ENCODE measurements at regions not wholly inside any gene's neighbourhood (a gene's known extent, or its start where the extent isn't known, plus 50 kb on each side); places are given as distances from the start of the nearest gene placed in this dataset.

DNA sequence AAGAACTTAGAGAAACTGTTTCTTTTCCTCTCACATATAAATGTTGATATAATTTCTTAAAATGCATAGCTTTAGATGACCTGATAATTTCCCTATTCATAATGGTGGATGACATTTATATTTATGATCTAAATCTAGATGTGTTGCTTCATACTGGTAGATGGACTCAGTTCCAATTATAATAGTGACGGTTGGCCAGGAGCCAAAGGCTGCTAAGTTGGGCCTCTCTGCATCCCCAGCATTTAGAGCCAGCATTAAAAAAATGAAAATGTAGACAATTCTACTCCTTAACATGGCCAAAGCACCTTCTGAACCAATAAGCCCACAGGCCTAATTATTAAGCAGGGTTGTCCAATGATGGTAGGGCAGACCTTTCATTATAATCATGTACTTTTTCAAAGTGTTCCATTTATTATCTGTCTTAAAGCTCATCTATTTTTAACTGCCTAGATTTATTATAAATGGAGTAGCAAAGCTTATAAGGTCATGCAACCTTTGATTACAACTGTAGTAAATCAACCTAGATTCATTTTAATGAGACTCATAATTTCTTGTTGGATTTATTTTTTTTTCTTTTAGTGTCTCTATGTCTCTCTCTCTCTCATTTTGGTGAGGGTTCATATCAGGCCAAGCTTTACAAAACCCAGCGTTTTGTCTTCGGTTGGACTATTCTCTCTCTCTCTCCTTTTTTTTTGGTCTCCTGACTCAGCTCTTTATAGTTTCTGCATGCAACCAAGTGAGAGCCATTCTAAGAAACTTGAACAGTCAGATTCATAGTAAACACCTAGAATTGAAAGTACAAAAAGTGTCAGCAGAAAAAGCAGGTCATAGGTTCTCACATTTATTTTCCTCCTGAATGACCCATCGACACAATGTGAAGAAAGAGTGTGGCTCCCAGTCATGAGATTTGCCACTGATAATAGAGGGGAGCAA is 2016.1 kb upstream of the PIK3C3 start:
- FAIRE-seq = no peak

DNA sequence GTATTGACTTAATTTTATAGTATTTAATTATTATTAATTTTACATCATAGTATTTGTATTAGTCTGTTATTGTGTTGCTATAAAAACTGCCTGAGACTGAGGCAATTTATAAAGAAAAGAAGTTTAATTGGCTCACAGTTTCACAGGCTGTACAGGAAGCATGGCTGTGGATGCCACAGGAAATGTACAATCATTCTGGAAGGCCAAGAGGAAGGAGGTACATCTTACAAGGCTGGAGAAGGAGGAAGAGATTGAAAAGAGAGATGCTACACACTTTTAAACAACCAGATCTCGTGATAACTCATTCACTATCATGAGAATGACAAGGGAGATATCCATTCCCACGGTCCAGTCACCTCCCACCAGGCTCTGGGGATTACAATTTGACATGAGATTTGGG is 2019.4 kb upstream of the PIK3C3 start:
- FAIRE-seq = no peak

- FAIRE-seq = no peak
These were observed 2036.2 kb upstream of the PIK3C3 start for GRCh38 chr18:39918847-39919246.

- FAIRE-seq = no peak
These were observed 2041.2 kb upstream of the PIK3C3 start for GRCh38 chr18:39913672-39914366.

- FAIRE-seq = no peak
These were observed 2043.3 kb upstream of the PIK3C3 start for GRCh38 chr18:39911716-39912115.

GRCh38 chr18:39909706-39910105 is 2045.3 kb upstream of the PIK3C3 start:
- FAIRE-seq = no peak

DNA sequence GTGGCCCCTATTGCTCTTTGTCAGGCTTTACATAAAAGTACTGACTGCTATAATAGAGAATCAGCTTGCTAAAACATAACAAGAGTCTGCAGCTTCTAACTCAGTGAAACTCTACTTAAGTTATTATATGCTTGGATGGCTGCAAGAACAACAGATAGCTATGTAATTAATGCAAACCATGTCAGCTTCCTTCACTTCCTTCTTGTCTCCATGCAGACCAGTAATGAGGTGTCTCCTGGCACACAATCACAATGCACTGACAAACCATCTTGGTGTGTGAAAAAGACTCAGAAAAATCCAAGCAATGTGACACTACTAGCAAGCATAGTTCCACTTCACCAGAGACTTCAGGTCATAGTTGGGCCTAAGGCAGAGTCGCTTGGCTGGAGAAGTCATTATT is 2068.9 kb upstream of the PIK3C3 start:
- FAIRE-seq = no peak

- no peak for FAIRE-seq
These were observed 2082.4 kb upstream of the PIK3C3 start for GRCh38 chr18:39872651-39873050.

DNA sequence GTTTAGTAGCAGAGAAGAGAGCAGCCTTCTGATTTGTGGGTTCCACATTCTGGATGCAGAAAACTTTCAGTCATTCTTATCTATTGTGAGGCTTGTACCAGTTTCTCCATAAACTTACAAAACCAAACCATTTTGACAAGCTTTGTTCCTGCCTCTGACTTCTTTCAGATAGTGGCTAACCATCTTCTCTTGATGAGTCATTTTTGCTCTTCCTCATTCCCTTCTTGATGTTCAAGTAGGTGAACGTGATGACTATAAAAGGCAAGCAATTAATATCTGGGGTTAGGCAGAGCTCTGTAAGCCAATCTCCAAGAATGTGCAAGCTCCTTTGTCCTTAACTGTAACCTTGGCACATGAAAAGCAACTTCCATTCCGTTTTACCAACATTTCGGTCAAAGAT is 2083.1 kb upstream of the PIK3C3 start:
- no peak for FAIRE-seq

DNA sequence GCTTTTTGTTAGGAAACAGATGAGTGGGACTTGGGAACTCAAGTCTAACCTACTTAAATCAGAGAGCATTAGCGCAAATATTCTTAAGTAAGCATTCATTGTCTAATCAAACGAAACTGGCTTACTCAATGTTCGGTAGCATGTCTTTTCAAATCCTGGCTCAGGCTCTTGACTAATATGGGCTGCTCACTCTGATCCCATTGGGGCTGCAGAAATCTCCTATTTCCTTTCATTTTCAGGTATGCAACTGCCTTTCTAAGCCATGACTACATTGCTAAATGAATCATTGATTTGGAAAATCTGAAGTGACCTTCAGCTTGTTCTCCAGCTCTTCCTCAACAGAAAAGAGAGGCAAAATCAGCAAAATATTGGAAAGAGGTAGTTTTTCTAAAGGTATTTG is 2084.4 kb upstream of the PIK3C3 start:
- FAIRE-seq = no peak

- no peak for FAIRE-seq
These were observed 2091.1 kb upstream of the PIK3C3 start for GRCh38 chr18:39863916-39864315.

- FAIRE-seq = no peak
These were observed 2092.7 kb upstream of the PIK3C3 start for GRCh38 chr18:39862341-39862740.

DNA sequence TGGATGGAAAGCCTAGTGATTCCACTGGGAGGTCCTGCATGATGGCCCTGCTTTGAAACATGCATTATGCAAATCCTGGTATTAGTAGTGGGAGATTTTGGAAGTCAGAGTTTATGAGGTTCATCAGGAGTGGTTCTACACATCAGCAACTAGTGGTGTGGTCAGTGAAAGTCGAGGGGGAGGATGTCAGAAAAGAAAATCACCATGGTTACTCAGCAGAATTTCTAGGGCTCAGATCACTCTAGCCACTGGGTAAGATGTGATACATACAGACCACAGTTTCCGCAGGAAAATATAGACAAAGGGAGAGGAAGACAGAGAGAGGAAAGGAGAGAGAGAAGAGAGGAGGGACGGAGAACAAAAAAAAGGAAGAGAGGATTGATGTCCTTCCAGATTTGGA is 2100.7 kb upstream of the PIK3C3 start:
- no peak for FAIRE-seq

- no peak for FAIRE-seq
These were observed 2108.8 kb upstream of the PIK3C3 start for GRCh38 chr18:39846265-39846664.

DNA sequence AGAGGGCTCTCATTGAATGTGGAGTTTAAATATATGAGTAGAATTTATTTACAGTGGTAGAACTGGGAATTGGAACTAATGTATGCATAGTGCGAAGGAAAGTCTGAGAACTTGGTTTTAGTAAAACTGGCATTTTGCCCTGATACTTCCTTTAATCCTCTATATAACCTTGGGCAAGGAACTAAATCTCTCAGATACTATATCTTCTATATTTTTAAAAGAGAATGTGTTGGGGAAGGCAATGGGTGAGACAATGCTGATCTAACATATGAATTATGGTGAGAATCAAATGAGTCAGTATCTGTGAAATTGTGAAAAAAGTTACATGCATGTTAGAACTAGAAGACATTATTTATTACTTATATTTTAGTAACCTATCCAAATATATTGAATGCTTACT is 2109.4 kb upstream of the PIK3C3 start:
- FAIRE-seq = no peak

- no peak for FAIRE-seq
These were observed 2109.9 kb upstream of the PIK3C3 start for GRCh38 chr18:39845106-39845505.

- FAIRE-seq = no peak
These were observed 2111.5 kb upstream of the PIK3C3 start for GRCh38 chr18:39843546-39843945.

DNA sequence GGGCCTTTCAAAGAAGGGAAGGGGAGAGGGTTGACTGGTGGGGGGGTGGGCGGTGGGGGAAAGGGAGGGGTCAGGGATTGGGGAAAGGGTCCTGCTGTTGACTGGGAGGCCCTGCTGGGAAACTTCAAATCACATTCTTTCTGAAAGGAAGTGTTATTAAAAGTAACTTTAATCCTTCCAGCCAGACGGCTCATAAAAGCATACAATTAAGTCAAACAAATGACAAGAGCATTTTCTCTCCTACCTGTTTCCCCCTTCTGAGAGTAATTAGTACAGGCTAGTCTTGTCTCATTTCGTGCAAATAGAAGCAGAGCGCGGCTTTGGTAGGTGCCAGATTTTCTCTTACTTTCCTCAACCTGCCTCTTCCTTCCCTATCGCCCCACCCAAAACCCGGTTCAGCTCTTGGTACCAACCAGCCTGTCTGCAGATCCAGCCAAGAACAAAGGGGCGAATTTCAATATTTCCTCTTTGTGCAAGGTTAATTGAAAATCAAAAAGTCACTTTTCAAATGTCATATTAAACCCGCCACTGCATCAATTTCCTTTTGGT is 2112.6 kb upstream of the PIK3C3 start:
- no peak for FAIRE-seq

GRCh38 chr18:39841482-39842365 is 2113.3 kb upstream of the PIK3C3 start:
- no peak for FAIRE-seq

GRCh38 chr18:39840856-39841481 is 2114.1 kb upstream of the PIK3C3 start:
- no peak for FAIRE-seq

GRCh38 chr18:39840406-39840805 is 2114.6 kb upstream of the PIK3C3 start:
- no peak for FAIRE-seq

- FAIRE-seq = no peak
These were observed 2115.3 kb upstream of the PIK3C3 start for GRCh38 chr18:39839782-39840181.

Data from TTC549 (cell line).